Smooth muscle cell (in vitro differentiated cells): ENCODE measurements at regions not wholly inside any gene's neighbourhood (a gene's known extent, or its start where the extent isn't known, plus 50 kb on each side); places are given as distances from the start of the nearest gene placed in this dataset.

ENCODE experiments used
- DNase-seq: peaks from one replicate; lab custom pipeline; 2025; ENCODE audit not compliant: unreplicated experiment; lab: John Stamatoyannopoulos, UW
- H2AFZ ChIP-seq: fragments of 200-600 bp; sonication (generic); 2 replicates; pipeline ENCODE4 v1.6.0; 2016; ENCODE audit warnings: antibody characterized with exemption, low read depth, mild to moderate bottlenecking
- H3F3A ChIP-seq: fragments of 200-600 bp; sonication (generic); 2 replicates; pipeline ENCODE4 v1.6.0; 2017; ENCODE audit warnings: antibody characterized with exemption, low read depth
- H3K27ac ChIP-seq: fragments of 200-600 bp; sonication (generic); 2 replicates; pipeline ENCODE4 v1.5.1; 2016; ENCODE audit warnings: low read depth, mild to moderate bottlenecking
- H3K27me3 ChIP-seq: fragments of 200-600 bp; sonication (generic); 2 replicates; pipeline ENCODE4 v1.6.1; 2016; ENCODE audit warnings: low read depth, mild to moderate bottlenecking
- H3K36me3 ChIP-seq: fragments of 200-600 bp; sonication (generic); 2 replicates; pipeline ENCODE4 v1.5.1; 2016; ENCODE audit warnings: low read depth
- H3K4me1 ChIP-seq: fragments of 200-600 bp; sonication (generic); 2 replicates; pipeline ENCODE4 v1.5.1; 2016; ENCODE audit warnings: low read depth
- H3K4me2 ChIP-seq: fragments of 200-600 bp; sonication (generic); 2 replicates; pipeline ENCODE4 v1.6.0; 2016; ENCODE audit warnings: mild to moderate bottlenecking
- H3K4me3 ChIP-seq: fragments of 200-600 bp; sonication (generic); 2 replicates; pipeline ENCODE4 v1.5.1; 2016; ENCODE audit warnings: mild to moderate bottlenecking
- H3K79me2 ChIP-seq: fragments of 200-600 bp; sonication (generic); 2 replicates; pipeline ENCODE4 v1.6.0; 2016; ENCODE audit warnings: low read depth, mild to moderate bottlenecking
- H3K9ac ChIP-seq: fragments of 200-600 bp; sonication (generic); 2 replicates; pipeline ENCODE4 v1.6.0; 2016; ENCODE audit warnings: low read depth
- H3K9me3 ChIP-seq: fragments of 200-600 bp; sonication (generic); replicated peaks from 2 replicates; pipeline ENCODE4 v1.5.1; 2016; ENCODE audit warnings: low read depth
- H4K20me1 ChIP-seq: fragments of 200-600 bp; sonication (generic); 2 replicates; pipeline ENCODE4 v1.6.0; 2016; ENCODE audit warnings: low read depth
- WGBS: methylation state at CpG from one replicate; pipeline ENCODE4 v1.1.7; 2016; ENCODE audit warnings: low lambda C conversion rate; 5-methylcytosine and 5-hydroxymethylcytosine counted together
- TF ChIP-seq, protein P1 (sequence below): fragments of 200-600 bp; sonication (generic); IDR thresholded peaks from 2 replicates; pipeline ENCODE4 v1.5.1; 2017; ENCODE audit warnings: borderline replicate concordance, mild to moderate bottlenecking, antibody characterized with exemption; ENCODE audit not compliant: insufficient read depth, poor library complexity, severe bottlenecking

DNA sequence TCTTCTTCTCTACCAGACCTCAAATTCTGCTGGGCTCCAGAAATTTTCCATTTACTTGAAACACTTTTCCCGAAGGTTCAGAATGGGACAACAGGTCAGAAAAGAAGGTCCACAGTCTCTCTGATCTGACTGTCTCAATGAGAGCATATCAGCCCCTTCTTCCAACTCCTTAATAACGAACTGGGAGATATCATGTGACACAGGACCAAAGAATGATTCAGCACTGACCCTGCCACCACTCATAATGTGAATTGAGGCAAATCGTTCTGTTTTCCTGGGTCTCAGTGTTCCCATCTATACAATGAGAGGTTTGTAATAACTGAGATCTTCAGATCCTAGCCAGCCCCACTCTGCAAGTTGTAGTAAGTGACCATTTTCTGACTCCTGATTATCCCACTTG is 500.5 kb downstream of the NTRK3 start:
- Histone ChIP-seq H3K9me3 (no peaks in the 10 kb centered on the region), H3K79me2 (no peaks in the 10 kb centered on the region), H3K4me1 (peaks cover 9% of the 10 kb centered on the region), H3K4me3 (no peak overlapping the region), H2AFZ (no peak overlapping the region), H3K9ac (no peak overlapping the region), H3K4me2 (no peak overlapping the region), H4K20me1 (no peaks in the 10 kb centered on the region), H3K27me3 (no peaks in the 10 kb centered on the region), H3F3A (no peaks in the 10 kb centered on the region), H3K36me3 (no peaks in the 10 kb centered on the region), H3K27ac (no peak overlapping the region)
- WGBS, result 91% methylated on average over 3 of the region's 3 CpGs
- TF ChIP-seq, protein P1, sequence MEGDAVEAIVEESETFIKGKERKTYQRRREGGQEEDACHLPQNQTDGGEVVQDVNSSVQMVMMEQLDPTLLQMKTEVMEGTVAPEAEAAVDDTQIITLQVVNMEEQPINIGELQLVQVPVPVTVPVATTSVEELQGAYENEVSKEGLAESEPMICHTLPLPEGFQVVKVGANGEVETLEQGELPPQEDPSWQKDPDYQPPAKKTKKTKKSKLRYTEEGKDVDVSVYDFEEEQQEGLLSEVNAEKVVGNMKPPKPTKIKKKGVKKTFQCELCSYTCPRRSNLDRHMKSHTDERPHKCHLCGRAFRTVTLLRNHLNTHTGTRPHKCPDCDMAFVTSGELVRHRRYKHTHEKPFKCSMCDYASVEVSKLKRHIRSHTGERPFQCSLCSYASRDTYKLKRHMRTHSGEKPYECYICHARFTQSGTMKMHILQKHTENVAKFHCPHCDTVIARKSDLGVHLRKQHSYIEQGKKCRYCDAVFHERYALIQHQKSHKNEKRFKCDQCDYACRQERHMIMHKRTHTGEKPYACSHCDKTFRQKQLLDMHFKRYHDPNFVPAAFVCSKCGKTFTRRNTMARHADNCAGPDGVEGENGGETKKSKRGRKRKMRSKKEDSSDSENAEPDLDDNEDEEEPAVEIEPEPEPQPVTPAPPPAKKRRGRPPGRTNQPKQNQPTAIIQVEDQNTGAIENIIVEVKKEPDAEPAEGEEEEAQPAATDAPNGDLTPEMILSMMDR, result no peak
- DNase-seq, result no peak

DNA sequence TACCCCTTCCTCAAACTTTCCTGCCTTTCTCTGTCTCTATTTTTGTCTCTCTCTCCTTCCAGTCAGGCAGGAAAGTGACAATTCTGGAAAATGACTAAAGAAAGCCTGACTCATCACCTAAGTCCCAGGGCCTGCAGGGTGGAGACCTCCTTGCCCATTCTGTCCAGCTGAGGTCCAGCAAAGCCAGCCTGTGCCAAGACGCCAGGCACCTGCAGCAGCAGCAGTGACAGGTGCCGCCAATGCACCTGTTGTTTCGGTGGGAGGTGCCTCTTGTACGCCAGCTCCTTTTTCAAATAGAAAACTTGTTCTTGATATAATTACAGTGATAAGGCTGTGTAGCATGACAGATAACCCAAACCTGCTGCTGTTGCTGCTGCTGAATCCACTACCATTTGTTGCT is 501.3 kb downstream of the NTRK3 start:
- Histone ChIP-seq H3K27me3 (no peaks in the 10 kb centered on the region), H3K36me3 (no peaks in the 10 kb centered on the region), H3K27ac (no peak overlapping the region), H3K79me2 (no peaks in the 10 kb centered on the region), H3K4me2 (no peak overlapping the region), H3F3A (no peaks in the 10 kb centered on the region), H3K9me3 (no peaks in the 10 kb centered on the region), H3K9ac (no peak overlapping the region), H3K4me3 (no peak overlapping the region), H4K20me1 (no peaks in the 10 kb centered on the region), H2AFZ (no peak overlapping the region), H3K4me1 (peaks cover 9% of the 10 kb centered on the region)
- WGBS, result 87% methylated on average over 4 of the region's 4 CpGs
- TF ChIP-seq, protein P1, result no peak
- DNase-seq, result no peak

DNA sequence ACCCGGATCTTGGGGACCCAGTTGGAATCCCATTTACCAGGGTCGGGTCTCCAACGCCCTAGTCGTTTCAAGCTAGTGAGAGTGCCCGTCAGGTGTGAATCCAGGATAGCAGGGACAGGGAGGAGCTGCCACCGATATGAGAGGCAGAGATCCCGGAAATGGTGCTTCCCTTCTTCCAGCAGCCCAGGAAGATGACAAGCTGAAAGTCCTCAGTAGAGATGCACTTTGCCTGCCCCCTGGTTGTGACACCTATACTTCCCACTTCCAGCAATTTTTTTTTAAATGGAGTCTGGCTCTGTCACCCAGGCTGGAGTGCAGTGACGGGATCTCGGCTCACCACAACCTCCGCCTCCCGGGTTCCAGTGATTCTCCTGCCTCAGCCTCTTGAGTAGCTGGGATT is 503.0 kb downstream of the NTRK3 start:
- Histone ChIP-seq H3F3A (no peaks in the 10 kb centered on the region), H3K4me2 (no peak overlapping the region), H3K4me1 (peaks cover 9% of the 10 kb centered on the region), H2AFZ (no peak overlapping the region), H3K27me3 (no peaks in the 10 kb centered on the region), H3K36me3 (no peaks in the 10 kb centered on the region), H4K20me1 (no peaks in the 10 kb centered on the region), H3K9me3 (no peaks in the 10 kb centered on the region), H3K27ac (no peak overlapping the region), H3K9ac (no peak overlapping the region), H3K4me3 (no peak overlapping the region), H3K79me2 (no peaks in the 10 kb centered on the region)
- TF ChIP-seq, protein P1, result no peak
- 84% methylated on average over 11 of the region's 11 CpGs for WGBS
- no peak for DNase-seq

DNA sequence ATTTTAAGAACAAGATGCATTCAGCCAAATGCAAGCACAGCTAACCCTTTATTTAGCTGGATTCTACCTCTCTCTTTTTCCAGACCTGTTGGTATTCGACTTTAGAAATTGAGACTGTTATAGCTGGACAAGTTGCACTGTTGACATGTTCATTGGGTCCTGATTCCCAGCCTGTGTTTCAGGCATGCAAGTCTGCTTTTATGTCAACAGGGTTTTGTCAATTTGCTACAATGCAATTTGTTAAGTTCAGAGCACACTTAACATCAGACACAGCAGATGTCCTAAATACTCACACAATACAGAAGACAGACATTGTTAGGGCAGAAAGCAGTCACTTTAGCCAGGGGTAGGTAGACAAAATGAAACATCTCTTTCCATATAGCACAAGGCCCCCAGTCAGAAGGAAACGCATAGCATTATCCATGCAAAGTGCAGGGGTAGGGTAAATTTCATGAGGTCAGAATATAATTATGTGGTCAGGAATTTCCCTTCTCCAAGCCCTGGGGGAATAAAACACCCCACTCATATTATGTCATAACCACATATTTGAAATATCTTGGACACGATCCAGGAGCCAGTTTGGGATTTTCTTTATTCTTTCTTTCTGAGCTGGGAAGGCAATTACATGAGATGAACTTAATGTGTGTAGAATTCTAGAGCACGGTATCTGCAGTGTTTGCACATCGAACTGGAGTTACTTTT is 504.1 kb downstream of the NTRK3 start:
- H3K4me3 ChIP-seq, result no peak overlapping the region
- no peak overlapping the region for H2AFZ ChIP-seq
- H3K79me2 ChIP-seq, result no peaks in the 10 kb centered on the region
- TF ChIP-seq, protein P1, result no peak
- no peaks in the 10 kb centered on the region for H4K20me1 ChIP-seq
- H3K27ac ChIP-seq, result peak overlapping the region; percentile 59
- H3K36me3 ChIP-seq, result no peaks in the 10 kb centered on the region
- peak overlapping the region; percentile 30 for H3K4me2 ChIP-seq
- no peaks in the 10 kb centered on the region for H3K27me3 ChIP-seq
- no peaks in the 10 kb centered on the region for H3K9me3 ChIP-seq
- DNase-seq, result no peak
- whole genome bisulfite sequencing, result 50% methylated on average over 5 of the region's 5 CpGs
- H3K9ac ChIP-seq, result no peak overlapping the region
- no peaks in the 10 kb centered on the region for H3F3A ChIP-seq
- peaks cover 9% of the 10 kb centered on the region for H3K4me1 ChIP-seq
